ENCODE measurements at regions not wholly inside any gene's neighbourhood (a gene's known extent, or its start where the extent isn't known, plus 50 kb on each side); places are given as distances from the start of the nearest gene placed in this dataset.

DNA sequence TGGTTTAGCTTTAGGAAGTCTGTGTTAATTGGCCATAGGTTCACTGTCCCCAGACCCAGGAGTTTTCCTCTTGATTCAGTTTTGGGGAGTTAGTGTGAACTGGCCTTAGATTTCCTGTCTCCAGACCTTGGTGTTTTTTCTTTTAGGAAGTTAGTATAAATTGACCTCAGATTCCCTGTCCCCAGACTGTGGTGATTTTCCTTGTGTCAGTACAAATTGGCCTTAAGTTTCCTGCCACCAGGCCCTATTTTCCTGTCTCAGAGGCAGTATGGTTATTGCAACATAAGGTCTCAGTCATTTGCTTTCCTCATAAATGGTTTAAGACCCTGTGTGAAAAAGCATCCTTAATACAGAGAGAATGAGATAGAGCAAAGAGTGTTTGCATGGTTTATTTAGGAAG, 595.8 kb downstream of the NLGN4X start:
- Histone ChIP-seq H3K27me3 (ENCODE audit: insufficient read depth, insufficient read length) (no peaks in the 10 kb centered on the region), H3K9ac (ENCODE audit: insufficient read length, low read depth) (no peak overlapping the region), H3K36me3 (ENCODE audit: insufficient read depth, insufficient read length, low read length) (no peaks in the 10 kb centered on the region), H3K4me3 (ENCODE audit: insufficient read length, low read depth) (no peak overlapping the region), H3K9me3 (ENCODE audit: insufficient read depth, low read length) (no peaks in the 10 kb centered on the region), H3K4me1 (ENCODE audit: insufficient read depth, insufficient read length) (no peaks in the 10 kb centered on the region)
- no peak for TF ChIP-seq ZNF274 (IDR thresholded peaks at IDR 0.05; ENCODE audit: low read depth, low read length)
- TF ChIP-seq YY1 (IDR thresholded peaks at IDR 0.05; ENCODE audit: insufficient read depth, insufficient read length) = no peak
- TF ChIP-seq SUZ12 (IDR thresholded peaks at IDR 0.05; ENCODE audit: extremely low read depth, insufficient read depth, insufficient read length) = no peak
- DNase-seq (ENCODE audit: low read depth, low spot score) = no peak

DNA sequence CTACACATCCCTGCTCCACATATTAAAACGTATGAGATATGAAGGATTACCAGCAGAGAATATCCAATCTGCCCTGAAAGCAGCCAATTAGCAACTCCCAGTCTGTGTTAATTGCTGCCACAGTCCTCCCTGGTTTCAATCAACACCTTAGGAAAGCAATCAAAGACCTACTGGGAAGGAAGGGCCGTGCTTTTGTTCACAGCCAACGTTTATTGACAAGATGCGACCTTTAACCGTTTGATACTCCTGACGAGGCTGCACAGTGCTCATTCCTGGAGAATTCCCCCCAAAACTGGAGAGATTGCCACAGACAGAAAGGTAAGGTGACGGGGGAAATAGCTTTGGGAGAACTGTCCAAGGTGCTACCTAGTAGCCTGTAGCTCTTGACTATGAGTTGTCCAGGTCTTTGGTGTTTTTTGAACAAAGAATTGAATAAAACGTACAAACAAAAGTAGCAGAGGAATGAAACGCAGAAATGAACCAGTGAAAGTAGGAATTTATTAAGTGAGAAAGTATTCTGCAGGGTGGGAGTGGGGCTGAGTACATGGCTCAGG, 596.5 kb downstream of the NLGN4X start:
- TF ChIP-seq SUZ12 (IDR thresholded peaks at IDR 0.05; ENCODE audit: extremely low read depth, insufficient read depth, insufficient read length) (no peak), ZNF274 (IDR thresholded peaks at IDR 0.05; ENCODE audit: low read depth, low read length) (no peak), YY1 (IDR thresholded peaks at IDR 0.05; ENCODE audit: insufficient read depth, insufficient read length) (no peak)
- DNase-seq (ENCODE audit: low read depth, low spot score) = no peak
- Histone ChIP-seq H3K36me3 (ENCODE audit: insufficient read depth, insufficient read length, low read length) (no peaks in the 10 kb centered on the region), H3K9ac (ENCODE audit: insufficient read length, low read depth) (no peak overlapping the region), H3K4me1 (ENCODE audit: insufficient read depth, insufficient read length) (no peaks in the 10 kb centered on the region), H3K27me3 (ENCODE audit: insufficient read depth, insufficient read length) (no peaks in the 10 kb centered on the region), H3K9me3 (ENCODE audit: insufficient read depth, low read length) (no peaks in the 10 kb centered on the region), H3K4me3 (ENCODE audit: insufficient read length, low read depth) (no peak overlapping the region)

DNA sequence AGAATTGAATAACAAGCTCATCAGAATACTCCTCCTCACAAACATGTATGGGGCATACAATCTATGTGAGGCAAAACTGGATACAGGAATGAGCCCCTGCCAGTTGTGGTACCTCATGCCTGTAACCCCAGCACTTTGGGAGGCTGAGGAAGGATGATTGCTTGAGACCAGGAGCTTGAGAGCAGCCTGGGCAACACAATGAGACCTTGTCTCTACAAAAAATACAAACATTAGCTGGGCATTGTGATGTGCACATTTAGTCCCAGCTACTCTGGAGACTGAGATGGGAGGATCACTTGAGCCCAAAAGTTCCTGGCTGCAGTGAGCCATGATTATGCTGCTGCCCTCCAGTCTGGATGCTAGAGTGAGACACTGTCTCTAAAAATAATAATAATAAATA, 611.0 kb downstream of the NLGN4X start:
- TF ChIP-seq YY1 (IDR thresholded peaks at IDR 0.05; ENCODE audit: insufficient read depth, insufficient read length) = no peak
- no peak for TF ChIP-seq SUZ12 (IDR thresholded peaks at IDR 0.05; ENCODE audit: extremely low read depth, insufficient read depth, insufficient read length)
- no peak for TF ChIP-seq ZNF274 (IDR thresholded peaks at IDR 0.05; ENCODE audit: low read depth, low read length)
- Histone ChIP-seq H3K27me3 (ENCODE audit: insufficient read depth, insufficient read length) (no peaks in the 10 kb centered on the region), H3K4me3 (ENCODE audit: insufficient read length, low read depth) (no peak overlapping the region), H3K9me3 (ENCODE audit: insufficient read depth, low read length) (no peaks in the 10 kb centered on the region), H3K4me1 (ENCODE audit: insufficient read depth, insufficient read length) (no peaks in the 10 kb centered on the region), H3K9ac (ENCODE audit: insufficient read length, low read depth) (no peak overlapping the region), H3K36me3 (ENCODE audit: insufficient read depth, insufficient read length, low read length) (no peaks in the 10 kb centered on the region)
- no peak for DNase-seq (ENCODE audit: low read depth, low spot score)

DNA sequence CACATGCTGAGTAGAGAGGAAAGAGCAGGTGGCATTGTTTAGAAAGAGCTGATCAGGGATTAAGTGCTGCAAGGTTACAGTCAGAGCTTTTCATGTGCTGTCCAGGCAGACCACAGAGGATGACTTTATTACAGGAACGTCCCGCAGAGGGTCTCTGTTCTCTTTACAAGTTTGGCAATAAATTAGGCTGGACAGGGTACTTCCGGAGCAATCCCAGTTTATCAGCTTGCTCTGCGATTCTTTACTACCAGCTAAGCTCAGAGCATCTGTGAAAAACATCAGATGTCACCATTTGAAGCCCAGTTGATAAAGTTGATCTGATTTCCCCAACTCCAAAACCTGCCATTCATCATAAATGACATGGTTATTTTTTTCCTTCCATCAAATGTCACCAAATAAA, 633.1 kb downstream of the NLGN4X start:
- Histone ChIP-seq H3K4me1 (ENCODE audit: insufficient read depth, insufficient read length) (no peaks in the 10 kb centered on the region), H3K4me3 (ENCODE audit: insufficient read length, low read depth) (no peak overlapping the region), H3K36me3 (ENCODE audit: insufficient read depth, insufficient read length, low read length) (no peaks in the 10 kb centered on the region), H3K9ac (ENCODE audit: insufficient read length, low read depth) (no peak overlapping the region), H3K9me3 (ENCODE audit: insufficient read depth, low read length) (no peaks in the 10 kb centered on the region), H3K27me3 (ENCODE audit: insufficient read depth, insufficient read length) (no peaks in the 10 kb centered on the region)
- TF ChIP-seq YY1 (IDR thresholded peaks at IDR 0.05; ENCODE audit: insufficient read depth, insufficient read length) = no peak
- no peak for TF ChIP-seq SUZ12 (IDR thresholded peaks at IDR 0.05; ENCODE audit: extremely low read depth, insufficient read depth, insufficient read length)
- no peak for TF ChIP-seq ZNF274 (IDR thresholded peaks at IDR 0.05; ENCODE audit: low read depth, low read length)
- DNase-seq (ENCODE audit: low read depth, low spot score) = no peak

DNA sequence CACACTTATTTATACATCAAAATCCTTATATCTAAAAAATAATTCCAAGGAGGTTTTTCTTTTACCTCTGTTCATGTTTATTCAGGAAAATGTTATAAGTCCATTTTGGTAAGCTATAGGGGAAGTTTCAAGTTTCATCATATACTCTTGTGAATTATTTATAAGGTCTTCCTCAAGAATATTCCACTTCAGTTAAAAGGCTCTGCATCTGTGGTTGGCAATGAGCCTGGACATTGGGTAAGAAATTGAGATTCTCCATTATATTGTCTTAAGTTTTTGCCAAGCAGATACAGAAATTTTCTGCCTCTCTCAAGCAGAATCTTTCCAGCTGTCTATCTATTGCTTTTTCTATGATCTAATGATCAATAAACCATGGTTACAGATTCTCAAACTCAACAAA, 641.9 kb downstream of the NLGN4X start:
- no peaks in the 10 kb centered on the region for H3K27me3 ChIP-seq (ENCODE audit: insufficient read depth, insufficient read length)
- H3K4me3 ChIP-seq (ENCODE audit: insufficient read length, low read depth) = no peak overlapping the region
- DNase-seq (ENCODE audit: low read depth, low spot score) = no peak
- no peaks in the 10 kb centered on the region for H3K9me3 ChIP-seq (ENCODE audit: insufficient read depth, low read length)
- no peaks in the 10 kb centered on the region for H3K4me1 ChIP-seq (ENCODE audit: insufficient read depth, insufficient read length)
- H3K9ac ChIP-seq (ENCODE audit: insufficient read length, low read depth) = no peak overlapping the region
- H3K36me3 ChIP-seq (ENCODE audit: insufficient read depth, insufficient read length, low read length) = no peaks in the 10 kb centered on the region
- TF ChIP-seq ZNF274 (IDR thresholded peaks at IDR 0.05; ENCODE audit: low read depth, low read length) = no peak
- no peak for TF ChIP-seq SUZ12 (IDR thresholded peaks at IDR 0.05; ENCODE audit: extremely low read depth, insufficient read depth, insufficient read length)
- TF ChIP-seq YY1 (IDR thresholded peaks at IDR 0.05; ENCODE audit: insufficient read depth, insufficient read length) = no peak

DNA sequence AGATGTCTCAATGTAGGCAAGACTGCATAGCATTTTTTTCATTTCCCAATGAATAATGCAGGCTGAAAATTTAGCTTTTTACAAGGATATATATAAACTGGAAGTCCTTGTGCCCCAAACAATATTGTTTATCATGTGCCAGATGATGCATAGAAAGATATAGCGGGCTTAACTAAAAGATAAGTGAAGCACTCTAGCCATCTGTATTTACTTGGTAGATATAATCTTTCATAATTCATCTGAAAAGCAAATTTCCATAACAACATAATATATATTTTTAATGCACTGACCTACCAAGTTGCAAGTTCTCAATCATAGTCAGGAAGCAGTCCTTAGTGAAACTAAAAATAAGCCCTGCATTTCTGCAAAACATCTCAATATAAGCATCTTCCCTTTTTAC, 653.3 kb downstream of the NLGN4X start:
- no peaks in the 10 kb centered on the region for H3K9me3 ChIP-seq (ENCODE audit: insufficient read depth, low read length)
- H3K4me1 ChIP-seq (ENCODE audit: insufficient read depth, insufficient read length) = no peaks in the 10 kb centered on the region
- H3K4me3 ChIP-seq (ENCODE audit: insufficient read length, low read depth) = no peak overlapping the region
- no peaks in the 10 kb centered on the region for H3K27me3 ChIP-seq (ENCODE audit: insufficient read depth, insufficient read length)
- TF ChIP-seq SUZ12 (IDR thresholded peaks at IDR 0.05; ENCODE audit: extremely low read depth, insufficient read depth, insufficient read length) (no peak), YY1 (IDR thresholded peaks at IDR 0.05; ENCODE audit: insufficient read depth, insufficient read length) (no peak), ZNF274 (IDR thresholded peaks at IDR 0.05; ENCODE audit: low read depth, low read length) (no peak)
- DNase-seq (ENCODE audit: low read depth, low spot score) = no peak
- H3K9ac ChIP-seq (ENCODE audit: insufficient read length, low read depth) = no peak overlapping the region
- no peaks in the 10 kb centered on the region for H3K36me3 ChIP-seq (ENCODE audit: insufficient read depth, insufficient read length, low read length)

DNA sequence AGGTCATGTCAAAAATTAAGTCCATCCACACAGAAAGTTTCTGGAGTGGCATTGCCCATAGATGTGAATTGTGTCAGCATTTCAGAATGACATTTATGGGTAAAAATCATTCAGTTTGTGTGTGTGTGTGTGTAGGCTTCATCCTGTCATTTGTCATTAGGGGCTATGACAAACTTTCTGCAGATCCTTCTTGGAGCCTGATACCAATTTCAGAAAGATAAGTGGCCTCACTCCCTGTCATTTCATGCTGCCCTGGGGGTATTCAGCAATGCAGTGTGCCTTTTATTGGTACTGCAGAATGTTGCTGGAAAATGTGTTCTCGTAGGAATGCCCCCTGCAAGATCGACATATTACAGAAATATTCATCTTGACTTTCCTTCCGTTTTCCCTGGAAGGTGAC, 659.7 kb downstream of the NLGN4X start:
- no peaks in the 10 kb centered on the region for H3K4me1 ChIP-seq (ENCODE audit: insufficient read depth, insufficient read length)
- H3K36me3 ChIP-seq (ENCODE audit: insufficient read depth, insufficient read length, low read length) = no peaks in the 10 kb centered on the region
- no peaks in the 10 kb centered on the region for H3K27me3 ChIP-seq (ENCODE audit: insufficient read depth, insufficient read length)
- no peak for DNase-seq (ENCODE audit: low read depth, low spot score)
- TF ChIP-seq YY1 (IDR thresholded peaks at IDR 0.05; ENCODE audit: insufficient read depth, insufficient read length) (no peak), SUZ12 (IDR thresholded peaks at IDR 0.05; ENCODE audit: extremely low read depth, insufficient read depth, insufficient read length) (no peak), ZNF274 (IDR thresholded peaks at IDR 0.05; ENCODE audit: low read depth, low read length) (no peak)
- no peak overlapping the region for H3K9ac ChIP-seq (ENCODE audit: insufficient read length, low read depth)
- no peaks in the 10 kb centered on the region for H3K9me3 ChIP-seq (ENCODE audit: insufficient read depth, low read length)
- no peak overlapping the region for H3K4me3 ChIP-seq (ENCODE audit: insufficient read length, low read depth)

All from NT2/D1 (cell line).